ENCODE measurements at regions not wholly inside any gene's neighbourhood (a gene's known extent, or its start where the extent isn't known, plus 50 kb on each side); places are given as distances from the start of the nearest gene placed in this dataset.

GRCh38 chr7:41538810-41539724 lies 163.8 kb downstream of the INHBA start:
- DNase-seq (ENCODE audit: missing footprints): no peak
- intact Hi-C loops (cut with DNase I): no loop called here
- no peak for ATAC-seq

- no peak for DNase-seq (ENCODE audit: missing footprints)
- ATAC-seq: no peak
- intact Hi-C loops (cut with DNase I): no loop called here
Observed at GRCh38 chr7:41536873-41537665, 165.8 kb downstream of the INHBA start.

GRCh38 chr7:41536122-41536872 lies 166.6 kb downstream of the INHBA start:
- DNase-seq (ENCODE audit: missing footprints): no peak
- intact Hi-C loops (cut with DNase I): no loop called here
- no peak for ATAC-seq

GRCh38 chr7:41529831-41530230 lies 173.1 kb downstream of the INHBA start:
- no peak for ATAC-seq
- intact Hi-C loops (cut with DNase I): no loop called here

GRCh38 chr7:41524876-41525275 lies 178.0 kb downstream of the INHBA start:
- intact Hi-C loops (cut with DNase I): no loop called here
- ATAC-seq (no peak), DNase-seq (ENCODE audit: missing footprints) (no peak)

More at GRCh38 chr7:41529831-41530230, 173.1 kb downstream of the INHBA start:
- DNase-seq (ENCODE audit: missing footprints): no peak

- DNase-seq (ENCODE audit: missing footprints) (no peak), ATAC-seq (no peak)
- intact Hi-C loops (cut with DNase I): no loop called here
Observed at GRCh38 chr7:41520445-41520844, 182.4 kb downstream of the INHBA start.

- intact Hi-C loops (cut with DNase I): no loop called here
- ATAC-seq (no peak), DNase-seq (ENCODE audit: missing footprints) (no peak)
Observed at GRCh38 chr7:41517771-41518170, 185.1 kb downstream of the INHBA start.

- no peak for ATAC-seq
- intact Hi-C loops (cut with DNase I): no loop called here
- no peak for DNase-seq (ENCODE audit: missing footprints)
Observed at GRCh38 chr7:41508755-41509154, 194.1 kb downstream of the INHBA start.

GRCh38 chr7:41507686-41508268 lies 195.1 kb downstream of the INHBA start:
- ATAC-seq: no peak
- no peak for DNase-seq (ENCODE audit: missing footprints)
- intact Hi-C loops (cut with DNase I): no loop called here

- DNase-seq (ENCODE audit: missing footprints) (no peak), ATAC-seq (no peak)
- intact Hi-C loops (cut with DNase I): no loop called here
Observed at GRCh38 chr7:41504214-41504980, 198.5 kb downstream of the INHBA start.

GRCh38 chr7:41503438-41503837 lies 199.5 kb downstream of the INHBA start:
- ATAC-seq: no peak
- intact Hi-C loops (cut with DNase I): no loop called here
- DNase-seq (ENCODE audit: missing footprints): no peak

GRCh38 chr7:41501466-41501865 lies 201.4 kb downstream of the INHBA start:
- DNase-seq (ENCODE audit: missing footprints): no peak
- intact Hi-C loops (cut with DNase I): no loop called here
- no peak for ATAC-seq

GRCh38 chr7:41501006-41501405 lies 201.9 kb downstream of the INHBA start:
- ATAC-seq (no peak), DNase-seq (ENCODE audit: missing footprints) (no peak)
- intact Hi-C loops (cut with DNase I): no loop called here

GRCh38 chr7:41492603-41493002 lies 210.3 kb downstream of the INHBA start:
- ATAC-seq: no peak

GRCh38 chr7:41491883-41492471 lies 210.9 kb downstream of the INHBA start:
- ATAC-seq (no peak), DNase-seq (ENCODE audit: missing footprints) (no peak)
- intact Hi-C loops (cut with DNase I): no loop called here

More at GRCh38 chr7:41492603-41493002, 210.3 kb downstream of the INHBA start:
- no peak for DNase-seq (ENCODE audit: missing footprints)
- intact Hi-C loops (cut with DNase I): no loop called here

GRCh38 chr7:41491308-41491707 lies 211.6 kb downstream of the INHBA start:
- DNase-seq (ENCODE audit: missing footprints) (no peak), ATAC-seq (no peak)
- intact Hi-C loops (cut with DNase I): no loop called here

GRCh38 chr7:41489885-41490284 lies 213.0 kb downstream of the INHBA start:
- intact Hi-C loops (cut with DNase I): no loop called here
- ATAC-seq: no peak
- no peak for DNase-seq (ENCODE audit: missing footprints)
